Thyroid gland (tissue), 4 donors: ENCODE measurements at regions not wholly inside any gene's neighbourhood (a gene's known extent, or its start where the extent isn't known, plus 50 kb on each side); places are given as distances from the start of the nearest gene placed in this dataset.

Experiments
- DNase-seq, 2 donors: peaks; one replicate each; pipeline ENCODE4 v3.0.0-alpha.2; 2019
- H3K27ac ChIP-seq, 3 donors: fragments of 200-600 bp; sonication (generic); 1 replicate in 2 of 3; 2 replicates in 1 of 3; pipeline ENCODE4 v1.5.1; 2016 to 2019; ENCODE audit warnings: mild to moderate bottlenecking in 1 of 3, moderate library complexity in 1 of 3
- H3K27me3 ChIP-seq: fragments of 200-600 bp; sonication (generic); one replicate; pipeline ENCODE4 v1.5.1; 2019
- H3K36me3 ChIP-seq, 2 donors: fragments of 200-600 bp; sonication (generic); one replicate each; pipeline ENCODE4 v1.5.1; 2016 to 2019
- H3K4me1 ChIP-seq, 2 donors: fragments of 200-600 bp; sonication (generic); one replicate each; pipeline ENCODE4 v1.5.1; 2017 to 2019
- H3K4me3 ChIP-seq, 3 donors: fragments of 200-600 bp; sonication (generic); replicated peaks in 1 of 3; 1 replicate in 2 of 3; 2 replicates in 1 of 3; pipeline ENCODE4 v1.5.1; 2016; ENCODE audit warnings: mild to moderate bottlenecking in 1 of 3
- H3K9me3 ChIP-seq: fragments of 200-600 bp; sonication (generic); one replicate; pipeline ENCODE4 v1.5.1; 2017
- CTCF ChIP-seq, 6 experiments: fragments of 200-600 bp in 3 of 6; fragments of 450-650 bp in 3 of 6; sonication (generic) in 3 of 6; IDR thresholded peaks; one replicate each; pipeline ENCODE4 v1.5.1; 2016 to 2019; ENCODE audit warnings: antibody characterized with exemption in 6 of 6, mild to moderate bottlenecking in 2 of 6, inconsistent platforms in 1 of 6, moderate library complexity in 1 of 6
- POLR2A ChIP-seq, 2 donors: fragments of 450-650 bp; IDR thresholded peaks; one replicate each; pipeline ENCODE4 v1.6.1; 2017; ENCODE audit warnings: antibody characterized with exemption in 2 of 2, mild to moderate bottlenecking in 2 of 2, moderate library complexity in 1 of 2
- WGBS, 2 donors: methylation state at CpG; one replicate each; pipeline ENCODE4 v1.1.5; 2017; 5-methylcytosine and 5-hydroxymethylcytosine counted together
- intact Hi-C: fragments of 100-400 bp; cut with DNase I; formaldehyde crosslinking; loops from one replicate; pipeline ENCODE4 v1.15.1; 2023

- H3K27ac ChIP-seq: no peak overlapping the region
- no peaks in the 10 kb centered on the region for H3K27me3 ChIP-seq
- no peak for DNase-seq
- no peaks in the 10 kb centered on the region for H3K36me3 ChIP-seq
- H3K4me3 ChIP-seq: no peak overlapping the region
- H3K4me1 ChIP-seq: no peaks in the 10 kb centered on the region
- TF ChIP-seq CTCF (IDR thresholded peaks at IDR 0.05) (no peak), POLR2A (IDR thresholded peaks at IDR 0.05) (no peak)
- H3K9me3 ChIP-seq: no peaks in the 10 kb centered on the region
- intact Hi-C loops: no loop called here
- 78 to 86% methylated on average over 10 to 15 of the region's 17 CpGs for WGBS, 2 donors
These were observed 802.8 kb downstream of the BRD1 start for GRCh38 chr22:49024775-49025440.

GRCh38 chr22:49023879-49024774, 803.5 kb downstream of the BRD1 start:
- WGBS, 2 donors: 83 to 89% methylated on average over 14 to 33 of the region's 38 CpGs
- no peak for TF ChIP-seq POLR2A (IDR thresholded peaks at IDR 0.05)
- no peak for TF ChIP-seq CTCF (IDR thresholded peaks at IDR 0.05)
- Histone ChIP-seq H3K4me3 (no peak overlapping the region), H3K36me3 (no peaks in the 10 kb centered on the region), H3K27me3 (no peaks in the 10 kb centered on the region), H3K4me1 (no peaks in the 10 kb centered on the region), H3K27ac (no peak overlapping the region), H3K9me3 (no peaks in the 10 kb centered on the region)
- no peak for DNase-seq
- intact Hi-C loops: no loop called here

GRCh38 chr22:49023161-49023878, 804.4 kb downstream of the BRD1 start:
- H3K9me3 ChIP-seq: no peaks in the 10 kb centered on the region
- intact Hi-C loops: no loop called here

GRCh38 chr22:49022816-49023160, 804.9 kb downstream of the BRD1 start:
- TF ChIP-seq POLR2A (IDR thresholded peaks at IDR 0.05) (no peak), CTCF (IDR thresholded peaks at IDR 0.05) (no peak)
- no peak overlapping the region for H3K27ac ChIP-seq
- no peak overlapping the region for H3K4me3 ChIP-seq
- H3K36me3 ChIP-seq: no peaks in the 10 kb centered on the region
- no peaks in the 10 kb centered on the region for H3K9me3 ChIP-seq
- 17 to 60% methylated on average over 1 to 2 of the region's 4 CpGs for WGBS, 2 donors
- H3K27me3 ChIP-seq: no peaks in the 10 kb centered on the region
- H3K4me1 ChIP-seq: no peaks in the 10 kb centered on the region
- no peak for DNase-seq
- intact Hi-C loops: no loop called here

More at GRCh38 chr22:49023161-49023878, 804.4 kb downstream of the BRD1 start:
- 77% methylated on average over 19 to 21 of the region's 22 CpGs for WGBS, 2 donors
- no peak overlapping the region for H3K4me3 ChIP-seq
- TF ChIP-seq CTCF (IDR thresholded peaks at IDR 0.05) (no peak), POLR2A (IDR thresholded peaks at IDR 0.05) (no peak)
- H3K27ac ChIP-seq: no peak overlapping the region
- no peak for DNase-seq
- H3K27me3 ChIP-seq: no peaks in the 10 kb centered on the region
- H3K36me3 ChIP-seq: no peaks in the 10 kb centered on the region
- H3K4me1 ChIP-seq: no peaks in the 10 kb centered on the region
